Testis (tissue), 2 donors: ENCODE measurements at regions not wholly inside any gene's neighbourhood (a gene's known extent, or its start where the extent isn't known, plus 50 kb on each side); places are given as distances from the start of the nearest gene placed in this dataset.

Experiments used
- DNase-seq: peaks from one replicate; pipeline ENCODE4 v3.0.0-alpha.2; 2019
- H3K27ac ChIP-seq, 2 donors: fragments of 200-600 bp; sonication (generic); one replicate each; pipeline ENCODE4 v1.5.1; 2019
- H3K27me3 ChIP-seq: fragments of 200-600 bp; sonication (generic); one replicate; pipeline ENCODE4 v1.5.1; 2019
- H3K36me3 ChIP-seq: fragments of 200-600 bp; sonication (generic); one replicate; pipeline ENCODE4 v1.5.1; 2017; ENCODE audit warnings: low read depth; ENCODE audit errors: missing control alignments
- H3K4me1 ChIP-seq: fragments of 200-600 bp; sonication (generic); one replicate; pipeline ENCODE4 v1.5.1; 2019
- H3K4me3 ChIP-seq, 2 donors: fragments of 200-600 bp; sonication (generic); one replicate each; pipeline ENCODE4 v1.5.1; 2017 to 2019
- H3K9me3 ChIP-seq: fragments of 200-600 bp; sonication (generic); one replicate; pipeline ENCODE4 v1.5.1; 2017
- CTCF ChIP-seq, 3 experiments: fragments of 450-650 bp in 2 of 3; fragments of 200-600 bp in 1 of 3; sonication (generic) in 1 of 3; IDR thresholded peaks; one replicate each; pipeline ENCODE4 v1.5.1; 2016 to 2019; ENCODE audit warnings: antibody characterized with exemption in 3 of 3, mild to moderate bottlenecking in 2 of 3, moderate library complexity in 1 of 3
- POLR2A ChIP-seq: fragments of 450-650 bp; IDR thresholded peaks from one replicate; pipeline ENCODE4 v1.6.1; 2017; ENCODE audit warnings: antibody characterized with exemption, mild to moderate bottlenecking, moderate library complexity
- WGBS, 2 donors: methylation state at CpG; one replicate each; pipeline ENCODE4 v1.1.5; 2018; 5-methylcytosine and 5-hydroxymethylcytosine counted together
- intact Hi-C: fragments of 100-400 bp; cut with DNase I; formaldehyde crosslinking; loops from one replicate; pipeline ENCODE4 v1.15.1; 2023; ENCODE audit warnings: low total_unique reads
- small RNA-seq, 2 donors: library from RNA; depleted of rRNA; stranded (forward); fragments of <200 nt; gene quantifications; one replicate each; pipeline ENCODE3, GENCODE V24; 2016

- intact Hi-C loops, result no loop called here
- TF ChIP-seq POLR2A (no peak), CTCF (IDR thresholded peaks at IDR 0.05) (no peak)
- Histone ChIP-seq H3K4me3 (no peak overlapping the region), H3K9me3 (no peaks in the 10 kb centered on the region), H3K36me3 (no peaks in the 10 kb centered on the region), H3K4me1 (no peaks in the 10 kb centered on the region), H3K27ac (no peak overlapping the region), H3K27me3 (no peaks in the 10 kb centered on the region)
- DNase-seq, result no peak
- 82 to 93% methylated on average over 2 of the region's 2 CpGs for WGBS, 2 donors
These were observed 73.2 kb upstream of the SALL1 start for GRCh38 chr16:51224317-51224716.

GRCh38 chr16:51222016-51222415 is 70.9 kb upstream of the SALL1 start:
- 58 to 64% methylated on average over 6 of the region's 6 CpGs for WGBS, 2 donors
- Histone ChIP-seq H3K9me3 (no peaks in the 10 kb centered on the region), H3K4me3 (no peak overlapping the region), H3K4me1 (no peaks in the 10 kb centered on the region), H3K36me3 (no peaks in the 10 kb centered on the region), H3K27ac (no peak overlapping the region), H3K27me3 (no peaks in the 10 kb centered on the region)
- TF ChIP-seq CTCF (IDR thresholded peaks at IDR 0.05) (no peak), POLR2A (no peak)
- intact Hi-C loops, result no loop called here
- DNase-seq, result no peak

GRCh38 chr16:51211148-51211547 is 60.1 kb upstream of the SALL1 start:
- no peaks in the 10 kb centered on the region for H3K27me3 ChIP-seq
- no peak overlapping the region for H3K27ac ChIP-seq
- no peak overlapping the region for H3K4me3 ChIP-seq
- TF ChIP-seq CTCF (IDR thresholded peaks at IDR 0.05) (no peak), POLR2A (no peak)
- DNase-seq, result no peak
- intact Hi-C loops, result no loop called here
- no peaks in the 10 kb centered on the region for H3K9me3 ChIP-seq
- H3K36me3 ChIP-seq, result no peaks in the 10 kb centered on the region
- H3K4me1 ChIP-seq, result no peaks in the 10 kb centered on the region
- WGBS, 2 donors, result 87 to 91% methylated on average over 2 of the region's 2 CpGs

GRCh38 chr16:51210087-51210486 is 59.0 kb upstream of the SALL1 start:
- no peaks in the 10 kb centered on the region for H3K27me3 ChIP-seq
- no peaks in the 10 kb centered on the region for H3K9me3 ChIP-seq
- H3K36me3 ChIP-seq, result no peaks in the 10 kb centered on the region
- H3K27ac ChIP-seq, result no peak overlapping the region
- TF ChIP-seq POLR2A (no peak), CTCF (IDR thresholded peaks at IDR 0.05) (no peak)
- intact Hi-C loops, result no loop called here
- H3K4me1 ChIP-seq, result no peaks in the 10 kb centered on the region
- WGBS, 2 donors, result 78% methylated on average over 2 of the region's 2 CpGs
- no peak overlapping the region for H3K4me3 ChIP-seq
- no peak for DNase-seq

GRCh38 chr16:51201604-51202003 is 50.5 kb upstream of the SALL1 start:
- Histone ChIP-seq H3K4me1 (no peaks in the 10 kb centered on the region), H3K9me3 (no peaks in the 10 kb centered on the region), H3K27ac (no peak overlapping the region), H3K36me3 (no peaks in the 10 kb centered on the region), H3K27me3 (no peaks in the 10 kb centered on the region), H3K4me3 (no peak overlapping the region)
- intact Hi-C loops, result no loop called here
- no peak for DNase-seq
- TF ChIP-seq POLR2A (no peak), CTCF (IDR thresholded peaks at IDR 0.05) (no peak)

Small RNAs in the stretch of these regions (small RNA-seq; reads per million reads assigned to genes)
- gene AC137527.1, result 0 reads per million in 2 donors
